ENCODE measurements at regions not wholly inside any gene's neighbourhood (a gene's known extent, or its start where the extent isn't known, plus 50 kb on each side); places are given as distances from the start of the nearest gene placed in this dataset.

- DNase-seq = no peak
Measured at GRCh38 chr21:25127811-25128210, 479.5 kb downstream of the MRPL39 start.

- DNase-seq = no peak
Measured at GRCh38 chr21:25127007-25127406, 480.3 kb downstream of the MRPL39 start.

- no peak for DNase-seq
Measured at GRCh38 chr21:25126564-25126963, 480.7 kb downstream of the MRPL39 start.

GRCh38 chr21:25118648-25119047 lies 488.6 kb downstream of the MRPL39 start:
- DNase-seq = no peak

- DNase-seq = no peak
Measured at GRCh38 chr21:25115021-25115420, 492.3 kb downstream of the MRPL39 start.

- no peak for DNase-seq
Measured at GRCh38 chr21:25107708-25108107, 499.6 kb downstream of the MRPL39 start.

GRCh38 chr21:25103500-25104207 lies 503.6 kb downstream of the MRPL39 start:
- no peak for DNase-seq

- DNase-seq = no peak
Measured at GRCh38 chr21:25097648-25098047, 509.6 kb downstream of the MRPL39 start.

GRCh38 chr21:25094695-25095094 lies 512.6 kb downstream of the MRPL39 start:
- DNase-seq = no peak

GRCh38 chr21:25092441-25093011 lies 514.8 kb downstream of the MRPL39 start:
- no peak for DNase-seq

- no peak for DNase-seq
Measured at GRCh38 chr21:25081096-25081495, 526.2 kb downstream of the MRPL39 start.

GRCh38 chr21:25080661-25081060 lies 526.6 kb downstream of the MRPL39 start:
- no peak for DNase-seq

GRCh38 chr21:25080141-25080540 lies 527.1 kb downstream of the MRPL39 start:
- peak; percentile 76 for DNase-seq

GRCh38 chr21:25079053-25079452 lies 528.2 kb downstream of the MRPL39 start:
- peak; percentile 12 for DNase-seq

GRCh38 chr21:25062061-25062460 lies 545.2 kb downstream of the MRPL39 start:
- peak; percentile 7 for DNase-seq

- DNase-seq = no peak
Measured at GRCh38 chr21:25054689-25055088, 552.6 kb downstream of the MRPL39 start.

GRCh38 chr21:25039461-25040380 lies 567.6 kb downstream of the MRPL39 start:
- DNase-seq = peak; percentile 83

GRCh38 chr21:25036775-25037174 lies 570.5 kb downstream of the MRPL39 start:
- no peak for DNase-seq

GRCh38 chr21:25031750-25032149 lies 575.5 kb downstream of the MRPL39 start:
- no peak for DNase-seq

GRCh38 chr21:25029580-25029979 lies 577.7 kb downstream of the MRPL39 start:
- DNase-seq = no peak

GRCh38 chr21:25025596-25025995 lies 581.7 kb downstream of the MRPL39 start:
- DNase-seq = no peak

- no peak for DNase-seq
Measured at GRCh38 chr21:25024639-25025038, 582.6 kb downstream of the MRPL39 start.

- DNase-seq = no peak
Measured at GRCh38 chr21:25005388-25005787, 601.9 kb downstream of the MRPL39 start.

- no peak for DNase-seq
Measured at GRCh38 chr21:25002676-25003075, 604.6 kb downstream of the MRPL39 start.

Measured in NCI-H69 (cell line).